Central memory CD4-positive, alpha-beta T cell (primary cell): ENCODE measurements at regions not wholly inside any gene's neighbourhood (a gene's known extent, or its start where the extent isn't known, plus 50 kb on each side); places are given as distances from the start of the nearest gene placed in this dataset.
"Not testable (repeated sequence)": the region's sequence is repeated elsewhere in the genome, so short reads cannot be mapped to it uniquely, and the experiment has no call there.

Experiments used
- DNase-seq: peaks from one replicate; pipeline ENCODE4 v3.0.0; 2022

GRCh38 chr22:35186492-35186891, 70.8 kb upstream of the HMGXB4 start:
- no peak for DNase-seq

- not testable (repeated sequence) for DNase-seq
These were observed 68.4 kb upstream of the HMGXB4 start for GRCh38 chr22:35188930-35189329.

- DNase-seq: no peak
These were observed 67.7 kb upstream of the HMGXB4 start for GRCh38 chr22:35189559-35189958.

GRCh38 chr22:35191412-35191811, 65.9 kb upstream of the HMGXB4 start:
- no peak for DNase-seq

- DNase-seq: no peak
These were observed 65.0 kb upstream of the HMGXB4 start for GRCh38 chr22:35192129-35192918.

- no peak for DNase-seq
These were observed 62.1 kb upstream of the HMGXB4 start for GRCh38 chr22:35195226-35195625.

- DNase-seq: no peak
These were observed 61.5 kb upstream of the HMGXB4 start for GRCh38 chr22:35195821-35196220.

- DNase-seq: no peak
These were observed 60.2 kb upstream of the HMGXB4 start for GRCh38 chr22:35197071-35197470.

- no peak for DNase-seq
These were observed 59.4 kb upstream of the HMGXB4 start for GRCh38 chr22:35197886-35198285.

- no peak for DNase-seq
These were observed 58.6 kb upstream of the HMGXB4 start for GRCh38 chr22:35198738-35199137.

- DNase-seq: no peak
These were observed 54.9 kb upstream of the HMGXB4 start for GRCh38 chr22:35202376-35202775.

- no peak for DNase-seq
These were observed 53.7 kb upstream of the HMGXB4 start for GRCh38 chr22:35203583-35203982.

GRCh38 chr22:35204807-35205775, 52.2 kb upstream of the HMGXB4 start:
- no peak for DNase-seq

GRCh38 chr22:35205961-35206360, 51.3 kb upstream of the HMGXB4 start:
- no peak for DNase-seq

GRCh38 chr22:35206889-35207288, 50.4 kb upstream of the HMGXB4 start:
- DNase-seq: no peak
